ENCODE measurements at regions not wholly inside any gene's neighbourhood (a gene's known extent, or its start where the extent isn't known, plus 50 kb on each side); places are given as distances from the start of the nearest gene placed in this dataset.

- TF ChIP-seq, protein P1, sequence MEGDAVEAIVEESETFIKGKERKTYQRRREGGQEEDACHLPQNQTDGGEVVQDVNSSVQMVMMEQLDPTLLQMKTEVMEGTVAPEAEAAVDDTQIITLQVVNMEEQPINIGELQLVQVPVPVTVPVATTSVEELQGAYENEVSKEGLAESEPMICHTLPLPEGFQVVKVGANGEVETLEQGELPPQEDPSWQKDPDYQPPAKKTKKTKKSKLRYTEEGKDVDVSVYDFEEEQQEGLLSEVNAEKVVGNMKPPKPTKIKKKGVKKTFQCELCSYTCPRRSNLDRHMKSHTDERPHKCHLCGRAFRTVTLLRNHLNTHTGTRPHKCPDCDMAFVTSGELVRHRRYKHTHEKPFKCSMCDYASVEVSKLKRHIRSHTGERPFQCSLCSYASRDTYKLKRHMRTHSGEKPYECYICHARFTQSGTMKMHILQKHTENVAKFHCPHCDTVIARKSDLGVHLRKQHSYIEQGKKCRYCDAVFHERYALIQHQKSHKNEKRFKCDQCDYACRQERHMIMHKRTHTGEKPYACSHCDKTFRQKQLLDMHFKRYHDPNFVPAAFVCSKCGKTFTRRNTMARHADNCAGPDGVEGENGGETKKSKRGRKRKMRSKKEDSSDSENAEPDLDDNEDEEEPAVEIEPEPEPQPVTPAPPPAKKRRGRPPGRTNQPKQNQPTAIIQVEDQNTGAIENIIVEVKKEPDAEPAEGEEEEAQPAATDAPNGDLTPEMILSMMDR (IDR thresholded peaks at IDR 0.05; ENCODE audit: insufficient read depth, low read depth, low read length, missing control alignments): no peak
- H3K4me3 ChIP-seq (ENCODE audit: low read length): no peak overlapping the region
- DNase-seq (ENCODE audit: low read depth): no peak
These were observed 75.5 kb upstream of the TNFAIP3 start for GRCh38 chr6:137791281-137792159.

DNA sequence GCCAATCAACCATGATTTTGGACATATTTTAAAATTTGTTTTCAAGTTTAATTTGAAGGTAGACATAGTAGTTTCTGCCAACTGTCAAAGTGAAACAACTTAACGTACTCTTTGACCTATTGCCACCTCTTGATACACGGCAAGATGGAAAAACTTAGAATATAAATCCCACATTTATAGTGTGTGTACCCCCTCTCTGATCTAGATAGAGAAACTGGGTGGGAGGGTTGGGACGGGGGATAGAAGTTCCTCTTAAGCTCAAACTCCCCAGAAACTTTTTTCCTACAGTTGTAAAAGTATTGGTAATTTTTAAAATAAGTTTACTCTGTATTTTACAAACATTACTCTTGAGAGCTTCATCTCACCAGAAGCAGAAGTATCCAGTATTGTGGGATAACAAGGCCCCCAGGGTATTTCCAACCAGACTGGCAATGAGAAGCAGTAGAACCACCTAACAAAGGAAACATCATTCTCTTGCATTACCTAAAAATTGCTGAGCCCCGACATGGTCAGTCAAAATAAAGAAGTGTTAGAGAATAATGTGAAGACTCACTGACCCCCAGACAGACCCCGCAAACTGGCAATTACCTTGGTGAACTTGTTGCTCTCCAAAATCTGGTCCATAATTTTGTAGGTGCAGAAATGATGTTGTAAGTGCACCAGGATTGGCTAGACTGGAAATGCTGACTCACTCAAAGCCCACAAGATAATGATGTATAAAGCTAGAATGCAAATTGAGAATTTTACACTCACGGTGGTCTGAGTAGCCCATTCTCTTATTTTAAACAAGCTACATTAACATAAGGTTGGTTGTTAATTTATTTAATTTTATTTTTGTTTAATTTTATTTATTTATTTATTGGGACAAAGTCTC, 74.7 kb upstream of the TNFAIP3 start:
- H3K4me3 ChIP-seq (ENCODE audit: low read length): no peak overlapping the region
- DNase-seq (ENCODE audit: low read depth): no peak
- TF ChIP-seq, protein P1 (IDR thresholded peaks at IDR 0.05; ENCODE audit: insufficient read depth, low read depth, low read length, missing control alignments): no peak

- no peak overlapping the region for H3K4me3 ChIP-seq (ENCODE audit: low read length)
- TF ChIP-seq, protein P1 (IDR thresholded peaks at IDR 0.05; ENCODE audit: insufficient read depth, low read depth, low read length, missing control alignments): no peak
- DNase-seq (ENCODE audit: low read depth): no peak
These were observed 73.1 kb upstream of the TNFAIP3 start for GRCh38 chr6:137793805-137794515.

- TF ChIP-seq, protein P1 (IDR thresholded peaks at IDR 0.05; ENCODE audit: insufficient read depth, low read depth, low read length, missing control alignments): no peak
- no peak overlapping the region for H3K4me3 ChIP-seq (ENCODE audit: low read length)
- DNase-seq (ENCODE audit: low read depth): no peak
These were observed 72.4 kb upstream of the TNFAIP3 start for GRCh38 chr6:137794516-137795201.

DNA sequence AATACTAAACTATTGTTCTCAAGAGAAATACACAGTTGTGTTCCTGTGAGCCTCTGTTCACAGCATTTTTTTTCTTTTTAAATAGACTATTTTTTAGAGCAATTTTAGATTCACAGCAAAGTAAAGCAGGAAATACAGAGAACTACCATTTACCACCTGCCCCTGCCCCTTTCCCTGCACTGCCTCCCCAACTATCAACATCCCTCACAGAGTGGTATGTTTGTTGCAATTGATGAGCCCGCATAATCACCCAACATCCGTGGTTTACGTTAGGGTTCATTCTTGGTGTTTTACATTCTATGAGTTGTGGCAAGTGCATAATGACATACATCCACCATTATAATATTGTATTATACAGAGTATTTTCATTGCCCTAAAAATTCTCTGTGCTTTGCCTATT, 71.6 kb upstream of the TNFAIP3 start:
- DNase-seq (ENCODE audit: low read depth): no peak
- no peak overlapping the region for H3K4me3 ChIP-seq (ENCODE audit: low read length)
- TF ChIP-seq, protein P1 (IDR thresholded peaks at IDR 0.05; ENCODE audit: insufficient read depth, low read depth, low read length, missing control alignments): no peak

DNA sequence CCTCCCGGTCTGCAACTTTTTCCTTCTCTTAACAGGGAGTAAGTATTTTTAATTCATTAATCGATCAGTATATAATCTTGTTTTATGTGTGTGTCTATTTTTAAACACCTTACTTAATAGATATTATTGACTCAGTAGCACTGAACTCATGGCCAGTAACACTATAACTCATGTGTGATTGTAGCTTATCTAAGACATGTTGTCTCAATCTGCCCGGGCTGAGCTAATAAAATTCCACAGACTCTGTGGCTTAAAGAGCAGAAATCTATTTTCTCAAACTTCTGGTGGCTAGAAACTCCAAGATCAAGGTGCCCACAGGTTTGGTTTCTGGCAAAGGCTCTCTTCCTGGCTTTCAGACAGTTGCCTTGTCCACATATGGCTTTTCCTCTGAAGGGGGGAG, 68.8 kb upstream of the TNFAIP3 start:
- no peak for DNase-seq (ENCODE audit: low read depth)
- TF ChIP-seq, protein P1 (IDR thresholded peaks at IDR 0.05; ENCODE audit: insufficient read depth, low read depth, low read length, missing control alignments): no peak
- H3K4me3 ChIP-seq (ENCODE audit: low read length): no peak overlapping the region

Data from epithelial cell of esophagus (primary cell).